ENCODE measurements at regions not wholly inside any gene's neighbourhood (a gene's known extent, or its start where the extent isn't known, plus 50 kb on each side); places are given as distances from the start of the nearest gene placed in this dataset.

- TF ChIP-seq, protein P1, sequence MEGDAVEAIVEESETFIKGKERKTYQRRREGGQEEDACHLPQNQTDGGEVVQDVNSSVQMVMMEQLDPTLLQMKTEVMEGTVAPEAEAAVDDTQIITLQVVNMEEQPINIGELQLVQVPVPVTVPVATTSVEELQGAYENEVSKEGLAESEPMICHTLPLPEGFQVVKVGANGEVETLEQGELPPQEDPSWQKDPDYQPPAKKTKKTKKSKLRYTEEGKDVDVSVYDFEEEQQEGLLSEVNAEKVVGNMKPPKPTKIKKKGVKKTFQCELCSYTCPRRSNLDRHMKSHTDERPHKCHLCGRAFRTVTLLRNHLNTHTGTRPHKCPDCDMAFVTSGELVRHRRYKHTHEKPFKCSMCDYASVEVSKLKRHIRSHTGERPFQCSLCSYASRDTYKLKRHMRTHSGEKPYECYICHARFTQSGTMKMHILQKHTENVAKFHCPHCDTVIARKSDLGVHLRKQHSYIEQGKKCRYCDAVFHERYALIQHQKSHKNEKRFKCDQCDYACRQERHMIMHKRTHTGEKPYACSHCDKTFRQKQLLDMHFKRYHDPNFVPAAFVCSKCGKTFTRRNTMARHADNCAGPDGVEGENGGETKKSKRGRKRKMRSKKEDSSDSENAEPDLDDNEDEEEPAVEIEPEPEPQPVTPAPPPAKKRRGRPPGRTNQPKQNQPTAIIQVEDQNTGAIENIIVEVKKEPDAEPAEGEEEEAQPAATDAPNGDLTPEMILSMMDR (IDR thresholded peaks at IDR 0.05; ENCODE audit: insufficient read depth, low read length, poor library complexity, severe bottlenecking): peak; percentile 20
- DNase-seq (ENCODE audit: extremely low read depth, insufficient read length): no peak
- no peaks in the 10 kb centered on the region for H3K36me3 ChIP-seq (ENCODE audit: control insufficient read depth, insufficient read depth, low read length)
- no peaks in the 10 kb centered on the region for H3K27me3 ChIP-seq (replicated peaks; ENCODE audit: control insufficient read depth, insufficient read depth, low read length)
- no peak overlapping the region for H3K4me3 ChIP-seq (replicated peaks; ENCODE audit: low read depth, low read length)
Measured at GRCh38 chr20:23178806-23179205, 92.7 kb upstream of the CD93 start.

- Histone ChIP-seq H3K4me3 (replicated peaks; ENCODE audit: low read depth, low read length) (no peak overlapping the region), H3K27me3 (replicated peaks; ENCODE audit: control insufficient read depth, insufficient read depth, low read length) (no peaks in the 10 kb centered on the region), H3K36me3 (ENCODE audit: control insufficient read depth, insufficient read depth, low read length) (no peaks in the 10 kb centered on the region)
- TF ChIP-seq, protein P1 (IDR thresholded peaks at IDR 0.05; ENCODE audit: insufficient read depth, low read length, poor library complexity, severe bottlenecking): no peak
- DNase-seq (ENCODE audit: extremely low read depth, insufficient read length): no peak
Measured at GRCh38 chr20:23174821-23175220, 88.7 kb upstream of the CD93 start.

DNA sequence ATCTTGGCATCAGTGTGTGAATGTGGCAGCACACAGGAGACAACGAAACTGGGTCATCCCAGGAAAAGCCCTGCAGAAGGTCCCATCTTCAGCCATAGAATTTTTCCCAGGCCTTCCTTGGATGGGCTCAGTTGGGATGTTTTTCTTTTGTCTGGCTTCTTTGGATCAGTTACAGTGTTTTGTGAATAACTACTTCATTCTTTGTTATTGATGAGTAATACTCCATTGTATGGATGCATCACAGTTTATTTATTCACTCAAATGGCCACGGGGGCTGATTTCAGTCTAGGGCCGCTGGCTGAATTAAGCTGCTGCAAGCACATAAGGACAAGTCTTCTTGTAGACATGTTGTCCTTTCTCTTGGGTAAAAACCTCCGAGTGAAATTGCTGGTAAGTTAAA, 81.3 kb upstream of the CD93 start:
- no peaks in the 10 kb centered on the region for H3K27me3 ChIP-seq (replicated peaks; ENCODE audit: control insufficient read depth, insufficient read depth, low read length)
- no peak for DNase-seq (ENCODE audit: extremely low read depth, insufficient read length)
- H3K36me3 ChIP-seq (ENCODE audit: control insufficient read depth, insufficient read depth, low read length): no peaks in the 10 kb centered on the region
- TF ChIP-seq, protein P1 (IDR thresholded peaks at IDR 0.05; ENCODE audit: insufficient read depth, low read length, poor library complexity, severe bottlenecking): no peak
- no peak overlapping the region for H3K4me3 ChIP-seq (replicated peaks; ENCODE audit: low read depth, low read length)

GRCh38 chr20:23166563-23166962, 80.4 kb upstream of the CD93 start:
- Histone ChIP-seq H3K36me3 (ENCODE audit: control insufficient read depth, insufficient read depth, low read length) (no peaks in the 10 kb centered on the region), H3K4me3 (replicated peaks; ENCODE audit: low read depth, low read length) (no peak overlapping the region), H3K27me3 (replicated peaks; ENCODE audit: control insufficient read depth, insufficient read depth, low read length) (no peaks in the 10 kb centered on the region)
- TF ChIP-seq, protein P1 (IDR thresholded peaks at IDR 0.05; ENCODE audit: insufficient read depth, low read length, poor library complexity, severe bottlenecking): no peak
- DNase-seq (ENCODE audit: extremely low read depth, insufficient read length): no peak

DNA sequence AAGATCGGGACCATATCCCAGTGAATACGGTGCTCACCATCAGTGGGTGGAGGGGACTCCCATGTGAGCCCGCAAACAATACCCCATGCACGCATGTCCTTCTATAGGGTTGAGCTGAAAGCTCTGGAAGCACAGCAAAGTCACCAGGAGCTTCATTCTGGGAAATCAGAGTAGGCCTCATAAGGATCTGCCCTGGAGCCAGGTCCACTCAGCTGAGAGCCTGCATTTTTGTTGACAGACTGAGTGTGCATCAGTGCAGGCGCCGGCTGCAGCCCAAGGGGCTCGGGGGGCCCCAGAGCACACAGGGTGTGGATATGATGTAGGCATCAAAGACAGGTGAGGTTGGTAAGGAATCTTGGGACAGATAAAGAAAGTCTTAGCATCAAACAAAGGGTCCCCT, 79.8 kb upstream of the CD93 start:
- H3K36me3 ChIP-seq (ENCODE audit: control insufficient read depth, insufficient read depth, low read length): no peaks in the 10 kb centered on the region
- no peak overlapping the region for H3K4me3 ChIP-seq (replicated peaks; ENCODE audit: low read depth, low read length)
- H3K27me3 ChIP-seq (replicated peaks; ENCODE audit: control insufficient read depth, insufficient read depth, low read length): no peaks in the 10 kb centered on the region
- DNase-seq (ENCODE audit: extremely low read depth, insufficient read length): no peak
- TF ChIP-seq, protein P1 (IDR thresholded peaks at IDR 0.05; ENCODE audit: insufficient read depth, low read length, poor library complexity, severe bottlenecking): no peak

GRCh38 chr20:23165307-23165750, 79.2 kb upstream of the CD93 start:
- Histone ChIP-seq H3K4me3 (replicated peaks; ENCODE audit: low read depth, low read length) (no peak overlapping the region), H3K36me3 (ENCODE audit: control insufficient read depth, insufficient read depth, low read length) (no peaks in the 10 kb centered on the region), H3K27me3 (replicated peaks; ENCODE audit: control insufficient read depth, insufficient read depth, low read length) (no peaks in the 10 kb centered on the region)
- TF ChIP-seq, protein P1 (IDR thresholded peaks at IDR 0.05; ENCODE audit: insufficient read depth, low read length, poor library complexity, severe bottlenecking): no peak
- no peak for DNase-seq (ENCODE audit: extremely low read depth, insufficient read length)
